ENCODE measurements at regions not wholly inside any gene's neighbourhood (a gene's known extent, or its start where the extent isn't known, plus 50 kb on each side); places are given as distances from the start of the nearest gene placed in this dataset.

DNA sequence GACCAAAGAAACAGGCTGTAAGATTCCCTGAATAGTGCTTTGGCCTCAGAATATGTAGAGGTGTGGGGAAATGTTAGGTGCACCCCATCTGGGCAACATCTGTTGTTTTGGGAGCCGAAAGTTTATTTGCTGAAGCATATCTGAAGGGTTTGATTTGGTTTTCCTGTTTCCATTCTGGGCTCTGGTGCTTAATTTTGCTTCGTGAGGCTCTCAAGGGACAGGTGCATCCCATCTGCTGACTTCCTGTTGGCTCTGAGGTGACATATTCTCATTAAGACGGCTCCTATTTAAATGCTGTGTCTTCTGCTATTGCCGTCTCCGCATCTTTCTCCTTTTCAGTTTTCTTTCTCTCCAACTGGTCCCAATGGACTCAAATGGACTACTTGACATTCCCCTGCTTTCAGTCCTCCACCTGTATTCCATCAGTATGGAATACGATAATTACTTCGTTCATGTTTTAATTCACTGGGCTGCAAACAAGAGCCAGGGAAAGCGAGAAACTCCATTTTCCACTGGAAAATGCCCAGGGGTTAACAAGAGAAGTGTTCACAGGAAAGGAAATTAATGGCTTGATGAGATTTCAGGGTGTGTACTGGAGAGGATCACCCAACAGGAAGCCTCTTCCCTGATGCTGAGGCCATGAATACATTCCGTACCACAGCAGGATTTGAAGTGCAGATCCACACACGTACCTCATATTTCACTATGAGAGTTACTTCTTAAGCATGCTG lies 104.0 kb downstream of the MTX3 start:
- TF ChIP-seq, protein P1, sequence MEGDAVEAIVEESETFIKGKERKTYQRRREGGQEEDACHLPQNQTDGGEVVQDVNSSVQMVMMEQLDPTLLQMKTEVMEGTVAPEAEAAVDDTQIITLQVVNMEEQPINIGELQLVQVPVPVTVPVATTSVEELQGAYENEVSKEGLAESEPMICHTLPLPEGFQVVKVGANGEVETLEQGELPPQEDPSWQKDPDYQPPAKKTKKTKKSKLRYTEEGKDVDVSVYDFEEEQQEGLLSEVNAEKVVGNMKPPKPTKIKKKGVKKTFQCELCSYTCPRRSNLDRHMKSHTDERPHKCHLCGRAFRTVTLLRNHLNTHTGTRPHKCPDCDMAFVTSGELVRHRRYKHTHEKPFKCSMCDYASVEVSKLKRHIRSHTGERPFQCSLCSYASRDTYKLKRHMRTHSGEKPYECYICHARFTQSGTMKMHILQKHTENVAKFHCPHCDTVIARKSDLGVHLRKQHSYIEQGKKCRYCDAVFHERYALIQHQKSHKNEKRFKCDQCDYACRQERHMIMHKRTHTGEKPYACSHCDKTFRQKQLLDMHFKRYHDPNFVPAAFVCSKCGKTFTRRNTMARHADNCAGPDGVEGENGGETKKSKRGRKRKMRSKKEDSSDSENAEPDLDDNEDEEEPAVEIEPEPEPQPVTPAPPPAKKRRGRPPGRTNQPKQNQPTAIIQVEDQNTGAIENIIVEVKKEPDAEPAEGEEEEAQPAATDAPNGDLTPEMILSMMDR (IDR thresholded peaks at IDR 0.05; ENCODE audit: control extremely low read depth in 1 of 3, insufficient read depth in 1 of 3, low read depth in 1 of 3, low read length in 3 of 3): no peak
- TF ChIP-seq BRCA1 (IDR thresholded peaks at IDR 0.05; ENCODE audit: low read depth, low read length) (no peak), EZH2 (IDR thresholded peaks at IDR 0.05; ENCODE audit: low read depth, low read length, severe bottlenecking) (no peak), CEBPB (IDR thresholded peaks at IDR 0.05; ENCODE audit: low read depth, low read length) (no peak), POLR2AphosphoS5 (IDR thresholded peaks at IDR 0.05; ENCODE audit: low read depth, low read length) (no peak), POLR2A (IDR thresholded peaks at IDR 0.05; ENCODE audit: control extremely low read depth in 1 of 2, low read depth in 2 of 2, low read length in 2 of 2) (no peak), EP300 (IDR thresholded peaks at IDR 0.05; ENCODE audit: borderline replicate concordance in 1 of 2, low read depth in 2 of 2, low read length in 2 of 2) (no peak), KDM5A (IDR thresholded peaks at IDR 0.05; ENCODE audit: low read length) (no peak), NRF1 (IDR thresholded peaks at IDR 0.05; ENCODE audit: low read depth, low read length) (no peak)
